ENCODE measurements at regions not wholly inside any gene's neighbourhood (a gene's known extent, or its start where the extent isn't known, plus 50 kb on each side); places are given as distances from the start of the nearest gene placed in this dataset.
"Not testable (repeated sequence)": the region's sequence is repeated elsewhere in the genome, so short reads cannot be mapped to it uniquely, and the experiment has no call there.

- not testable (repeated sequence) for H3K4me3 ChIP-seq (ENCODE audit: low read depth in 1 of 5, low read length in 5 of 5); H3K27ac ChIP-seq (ENCODE audit: low read depth, low read length); H3K36me3 ChIP-seq (ENCODE audit: control insufficient read depth in 5 of 5, insufficient read depth in 5 of 5, low read length in 5 of 5); H3K27me3 ChIP-seq (ENCODE audit: control insufficient read depth in 5 of 5, insufficient read depth in 4 of 5, low read length in 5 of 5); H3K9ac ChIP-seq (ENCODE audit: low read length in 5 of 5); H3K4me1 ChIP-seq (ENCODE audit: control insufficient read depth in 5 of 5, insufficient read depth in 5 of 5, low read length in 5 of 5)
- H3K9me3 ChIP-seq (ENCODE audit: control insufficient read depth in 5 of 5, low read length in 5 of 5) = peaks cover 2 to 30% (median 12%) of the 10 kb centered on the region in 5 donors
Observed at GRCh38 chrX:1035931-1036330, 176.5 kb downstream of the CRLF2 start.

DNA sequence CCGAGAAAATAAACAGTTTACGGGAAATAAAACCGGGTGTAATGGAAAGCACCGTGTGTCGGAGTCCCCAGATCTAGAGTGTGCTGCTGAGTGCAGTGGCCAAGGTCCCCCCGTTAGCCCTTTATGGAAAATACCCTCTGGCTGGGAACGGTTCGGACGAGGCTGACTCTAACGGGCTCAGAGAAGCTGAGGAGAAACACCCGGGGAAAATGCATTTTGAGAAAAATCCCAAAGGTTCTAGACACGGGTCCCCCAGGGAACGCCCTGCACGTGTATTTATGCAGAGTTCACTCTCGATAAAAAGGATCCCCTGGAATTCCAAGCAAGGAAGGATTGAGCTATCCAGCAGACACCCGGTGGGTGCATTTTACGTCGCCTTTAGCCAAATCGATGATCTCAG, 177.2 kb downstream of the CRLF2 start:
- Histone ChIP-seq H3K4me3 (ENCODE audit: low read depth in 1 of 5, low read length in 5 of 5) (no peak overlapping the region), H3K27ac (ENCODE audit: low read depth, low read length) (no peak overlapping the region), H3K27me3 (ENCODE audit: control insufficient read depth in 5 of 5, insufficient read depth in 4 of 5, low read length in 5 of 5) (no peaks in the 10 kb centered on the region), H3K9ac (ENCODE audit: low read length in 5 of 5) (no peak overlapping the region), H3K36me3 (ENCODE audit: control insufficient read depth in 5 of 5, insufficient read depth in 5 of 5, low read length in 5 of 5) (no peaks in the 10 kb centered on the region), H3K9me3 (ENCODE audit: control insufficient read depth in 5 of 5, low read length in 5 of 5) (peaks cover 2 to 27% (median 12%) of the 10 kb centered on the region in 5 donors), H3K4me1 (ENCODE audit: control insufficient read depth in 5 of 5, insufficient read depth in 5 of 5, low read length in 5 of 5) (no peaks in the 10 kb centered on the region)

- Histone ChIP-seq H3K9ac (ENCODE audit: low read length in 5 of 5) (no peak overlapping the region), H3K36me3 (ENCODE audit: control insufficient read depth in 5 of 5, insufficient read depth in 5 of 5, low read length in 5 of 5) (no peaks in the 10 kb centered on the region), H3K4me1 (ENCODE audit: control insufficient read depth in 5 of 5, insufficient read depth in 5 of 5, low read length in 5 of 5) (no peaks in the 10 kb centered on the region), H3K27ac (ENCODE audit: low read depth, low read length) (no peak overlapping the region), H3K4me3 (ENCODE audit: low read depth in 1 of 5, low read length in 5 of 5) (no peak overlapping the region), H3K9me3 (ENCODE audit: control insufficient read depth in 5 of 5, low read length in 5 of 5) (peaks cover 2 to 27% (median 10%) of the 10 kb centered on the region in 5 donors), H3K27me3 (ENCODE audit: control insufficient read depth in 5 of 5, insufficient read depth in 4 of 5, low read length in 5 of 5) (no peaks in the 10 kb centered on the region)
Observed at GRCh38 chrX:1034717-1035116, 177.7 kb downstream of the CRLF2 start.

- Histone ChIP-seq H3K4me3 (ENCODE audit: low read depth in 1 of 5, low read length in 5 of 5) (no peak overlapping the region), H3K9me3 (ENCODE audit: control insufficient read depth in 5 of 5, low read length in 5 of 5) (peaks cover 0 to 11% (median 3%) of the 10 kb centered on the region in 5 donors), H3K36me3 (ENCODE audit: control insufficient read depth in 5 of 5, insufficient read depth in 5 of 5, low read length in 5 of 5) (no peaks in the 10 kb centered on the region), H3K27ac (ENCODE audit: low read depth, low read length) (no peak overlapping the region), H3K9ac (ENCODE audit: low read length in 5 of 5) (no peak overlapping the region), H3K4me1 (ENCODE audit: control insufficient read depth in 5 of 5, insufficient read depth in 5 of 5, low read length in 5 of 5) (no peaks in the 10 kb centered on the region), H3K27me3 (ENCODE audit: control insufficient read depth in 5 of 5, insufficient read depth in 4 of 5, low read length in 5 of 5) (peaks cover 0 to 8% (median 0%) of the 10 kb centered on the region in 5 donors)
Observed at GRCh38 chrX:1031521-1032430, 180.7 kb downstream of the CRLF2 start.

DNA sequence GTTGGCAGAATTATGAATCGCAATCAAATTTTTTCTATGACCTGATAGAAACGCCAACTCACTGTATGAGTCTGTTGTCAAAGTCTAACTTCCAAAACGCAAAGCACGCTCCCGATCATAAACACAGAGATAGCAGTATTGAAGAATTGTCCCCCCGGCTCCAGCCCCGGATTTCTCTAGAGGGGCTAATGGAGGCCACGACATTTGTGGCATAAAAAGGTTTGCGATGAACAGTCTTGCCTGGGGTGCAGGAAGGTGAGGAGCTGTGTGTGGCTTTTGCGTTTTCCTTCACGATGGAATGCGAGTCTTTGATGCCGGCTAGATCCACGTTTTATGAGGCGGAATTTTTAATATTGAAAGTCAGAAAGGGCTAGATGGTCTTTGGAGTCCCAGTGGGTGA, 183.0 kb downstream of the CRLF2 start:
- Histone ChIP-seq H3K4me1 (ENCODE audit: control insufficient read depth in 5 of 5, insufficient read depth in 5 of 5, low read length in 5 of 5) (no peaks in the 10 kb centered on the region), H3K36me3 (ENCODE audit: control insufficient read depth in 5 of 5, insufficient read depth in 5 of 5, low read length in 5 of 5) (no peaks in the 10 kb centered on the region), H3K9ac (ENCODE audit: low read length in 5 of 5) (no peak overlapping the region), H3K9me3 (ENCODE audit: control insufficient read depth in 5 of 5, low read length in 5 of 5) (peaks cover 0 to 4% (median under 1%) of the 10 kb centered on the region in 5 donors), H3K27ac (ENCODE audit: low read depth, low read length) (no peak overlapping the region), H3K27me3 (ENCODE audit: control insufficient read depth in 5 of 5, insufficient read depth in 4 of 5, low read length in 5 of 5) (peaks cover 0 to 8% (median 0%) of the 10 kb centered on the region in 5 donors), H3K4me3 (ENCODE audit: low read depth in 1 of 5, low read length in 5 of 5) (no peak overlapping the region)

DNA sequence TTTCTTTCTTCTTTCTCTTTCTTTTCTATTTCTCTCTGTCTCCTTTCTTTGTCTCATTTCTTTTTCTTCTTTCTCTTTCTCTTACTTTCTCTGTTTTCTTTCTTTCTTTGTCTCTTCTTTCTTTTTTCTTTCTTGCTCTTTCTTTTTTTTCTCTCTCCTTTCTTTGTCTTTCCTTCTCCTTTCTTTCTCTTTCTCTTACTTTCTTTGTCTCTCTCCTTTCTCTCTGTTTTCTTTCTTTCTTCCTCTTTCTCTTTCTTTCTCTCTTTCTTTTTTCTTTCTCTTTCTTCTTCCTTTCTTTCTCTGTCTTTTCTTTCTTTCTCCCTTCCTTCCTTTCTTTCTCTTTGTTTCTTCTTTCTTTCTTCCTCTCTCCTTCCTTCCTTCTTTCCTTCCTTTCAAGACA, 184.8 kb downstream of the CRLF2 start:
- H3K36me3 ChIP-seq (ENCODE audit: control insufficient read depth in 5 of 5, insufficient read depth in 5 of 5, low read length in 5 of 5) = no peaks in the 10 kb centered on the region
- H3K27ac ChIP-seq (ENCODE audit: low read depth, low read length) = no peak overlapping the region
- H3K9ac ChIP-seq (ENCODE audit: low read length in 5 of 5) = no peak overlapping the region
- peaks cover 0 to 8% (median 0%) of the 10 kb centered on the region in 5 donors for H3K27me3 ChIP-seq (ENCODE audit: control insufficient read depth in 5 of 5, insufficient read depth in 4 of 5, low read length in 5 of 5)
- H3K4me3 ChIP-seq (ENCODE audit: low read depth in 1 of 5, low read length in 5 of 5) = no peak overlapping the region
- H3K9me3 ChIP-seq (ENCODE audit: control insufficient read depth in 5 of 5, low read length in 5 of 5) = peaks cover 0 to 6% (median 0%) of the 10 kb centered on the region in 5 donors
- H3K4me1 ChIP-seq (ENCODE audit: control insufficient read depth in 5 of 5, insufficient read depth in 5 of 5, low read length in 5 of 5) = no peaks in the 10 kb centered on the region

DNA sequence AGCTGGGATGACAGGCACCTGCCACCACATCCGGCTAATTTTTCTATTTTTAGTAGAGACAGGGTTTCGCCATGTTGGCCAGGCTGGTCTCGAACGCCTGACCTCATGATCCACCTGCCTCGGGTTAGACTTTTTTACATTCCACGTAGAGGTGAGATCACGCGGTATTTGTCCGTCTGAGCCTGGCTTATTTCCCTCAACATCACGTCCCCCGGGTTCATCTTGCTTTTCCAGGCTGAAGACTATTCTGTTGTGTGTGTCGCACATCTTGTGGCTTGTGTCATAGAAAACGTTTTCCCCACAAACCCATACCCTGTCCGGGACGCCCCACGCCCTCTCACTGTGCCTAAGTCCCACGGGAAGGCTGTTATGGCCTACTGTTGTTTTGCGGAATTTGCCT, 185.3 kb downstream of the CRLF2 start:
- H3K4me3 ChIP-seq (ENCODE audit: low read depth in 1 of 5, low read length in 5 of 5) = no peak overlapping the region
- H3K36me3 ChIP-seq (ENCODE audit: control insufficient read depth in 5 of 5, insufficient read depth in 5 of 5, low read length in 5 of 5) = no peaks in the 10 kb centered on the region
- no peaks in the 10 kb centered on the region for H3K4me1 ChIP-seq (ENCODE audit: control insufficient read depth in 5 of 5, insufficient read depth in 5 of 5, low read length in 5 of 5)
- H3K9me3 ChIP-seq (ENCODE audit: control insufficient read depth in 5 of 5, low read length in 5 of 5) = peaks cover 0 to 6% (median 0%) of the 10 kb centered on the region in 5 donors
- peaks cover 0 to 8% (median 0%) of the 10 kb centered on the region in 5 donors for H3K27me3 ChIP-seq (ENCODE audit: control insufficient read depth in 5 of 5, insufficient read depth in 4 of 5, low read length in 5 of 5)
- no peak overlapping the region for H3K9ac ChIP-seq (ENCODE audit: low read length in 5 of 5)
- H3K27ac ChIP-seq (ENCODE audit: low read depth, low read length) = no peak overlapping the region

DNA sequence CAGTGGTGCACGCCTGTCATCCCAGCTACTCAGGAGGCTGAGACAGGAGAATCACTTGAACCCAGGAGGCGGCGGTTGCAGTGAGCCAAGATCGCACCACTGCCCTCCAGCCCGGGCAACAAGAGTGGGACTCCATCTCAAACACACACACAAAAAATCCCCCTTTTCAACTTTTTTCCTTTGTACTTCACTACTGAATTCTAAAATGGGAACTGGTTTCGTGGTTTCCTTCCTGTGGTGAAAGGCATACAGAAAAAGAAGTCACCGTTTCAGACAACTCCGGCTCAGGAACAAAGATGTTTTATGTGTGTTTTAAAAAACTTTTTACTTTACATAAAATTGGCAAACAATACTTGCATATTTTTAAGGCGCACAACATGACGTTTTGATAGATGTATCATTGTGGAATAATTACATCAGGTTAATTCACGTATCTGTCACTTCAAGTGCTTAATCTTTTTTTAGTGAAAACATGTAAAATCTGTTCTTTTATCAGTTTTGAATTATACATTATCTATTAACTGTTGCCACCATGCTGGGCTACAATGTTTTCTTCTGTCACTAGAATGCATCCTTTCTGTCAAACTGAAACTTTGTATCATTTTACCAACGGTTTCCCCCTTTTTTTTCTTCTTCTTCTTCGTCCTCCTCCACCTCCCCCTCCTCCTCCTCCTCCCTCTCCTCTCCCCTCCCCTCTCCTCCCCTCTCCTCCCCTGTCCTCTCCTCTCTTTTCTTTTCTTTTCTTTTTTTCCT, 186.0 kb downstream of the CRLF2 start:
- Histone ChIP-seq H3K9me3 (ENCODE audit: control insufficient read depth in 5 of 5, low read length in 5 of 5) (peaks cover 0 to 10% (median 3%) of the 10 kb centered on the region in 5 donors), H3K27ac (ENCODE audit: low read depth, low read length) (no peak overlapping the region), H3K9ac (ENCODE audit: low read length in 5 of 5) (no peak overlapping the region)

GRCh38 chrX:1025413-1025812, 187.0 kb downstream of the CRLF2 start:
- Histone ChIP-seq H3K9ac (ENCODE audit: low read length in 5 of 5) (no peak overlapping the region), H3K27ac (ENCODE audit: low read depth, low read length) (no peak overlapping the region), H3K36me3 (ENCODE audit: control insufficient read depth in 5 of 5, insufficient read depth in 5 of 5, low read length in 5 of 5) (no peaks in the 10 kb centered on the region), H3K27me3 (ENCODE audit: control insufficient read depth in 5 of 5, insufficient read depth in 4 of 5, low read length in 5 of 5) (peaks cover 0 to 8% (median 0%) of the 10 kb centered on the region in 5 donors), H3K4me3 (ENCODE audit: low read depth in 1 of 5, low read length in 5 of 5) (no peak overlapping the region), H3K4me1 (ENCODE audit: control insufficient read depth in 5 of 5, insufficient read depth in 5 of 5, low read length in 5 of 5) (no peaks in the 10 kb centered on the region), H3K9me3 (ENCODE audit: control insufficient read depth in 5 of 5, low read length in 5 of 5) (peaks cover 0 to 20% (median 12%) of the 10 kb centered on the region in 5 donors)

More for the DNA sequence above, 186.0 kb downstream of the CRLF2 start:
- no peak overlapping the region for H3K4me3 ChIP-seq (ENCODE audit: low read depth in 1 of 5, low read length in 5 of 5)
- H3K4me1 ChIP-seq (ENCODE audit: control insufficient read depth in 5 of 5, insufficient read depth in 5 of 5, low read length in 5 of 5) = no peaks in the 10 kb centered on the region
- no peaks in the 10 kb centered on the region for H3K36me3 ChIP-seq (ENCODE audit: control insufficient read depth in 5 of 5, insufficient read depth in 5 of 5, low read length in 5 of 5)
- H3K27me3 ChIP-seq (ENCODE audit: control insufficient read depth in 5 of 5, insufficient read depth in 4 of 5, low read length in 5 of 5) = peaks cover 0 to 8% (median 0%) of the 10 kb centered on the region in 5 donors

DNA sequence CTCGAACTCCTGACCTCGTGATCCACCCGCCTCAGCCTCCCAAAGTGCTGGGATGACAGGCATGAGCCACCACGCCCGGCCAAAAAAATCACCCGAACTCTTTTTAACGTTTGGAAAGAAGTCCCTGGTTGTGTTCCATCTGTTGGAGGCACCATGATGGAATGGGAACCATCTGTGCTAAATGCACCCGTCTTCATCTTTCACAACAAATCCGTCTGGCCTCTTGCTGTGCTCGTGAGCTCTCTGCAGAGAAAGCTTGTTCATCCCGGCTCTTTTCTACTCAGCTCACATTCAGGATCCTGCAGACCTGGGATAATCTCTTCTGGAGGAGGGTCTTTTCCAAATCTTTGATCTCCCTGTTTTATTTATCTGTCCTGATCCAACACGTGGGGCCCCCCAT, 188.8 kb downstream of the CRLF2 start:
- Histone ChIP-seq H3K27me3 (ENCODE audit: control insufficient read depth in 5 of 5, insufficient read depth in 4 of 5, low read length in 5 of 5) (peaks cover 0 to 4% (median 0%) of the 10 kb centered on the region in 5 donors), H3K9me3 (ENCODE audit: control insufficient read depth in 5 of 5, low read length in 5 of 5) (peaks cover 0 to 20% (median 12%) of the 10 kb centered on the region in 5 donors), H3K27ac (ENCODE audit: low read depth, low read length) (no peak overlapping the region), H3K36me3 (ENCODE audit: control insufficient read depth in 5 of 5, insufficient read depth in 5 of 5, low read length in 5 of 5) (no peaks in the 10 kb centered on the region), H3K9ac (ENCODE audit: low read length in 5 of 5) (no peak overlapping the region), H3K4me3 (ENCODE audit: low read depth in 1 of 5, low read length in 5 of 5) (no peak overlapping the region), H3K4me1 (ENCODE audit: control insufficient read depth in 5 of 5, insufficient read depth in 5 of 5, low read length in 5 of 5) (no peaks in the 10 kb centered on the region)

All from subcutaneous abdominal adipose tissue (tissue), 5 donors.